ENCODE measurements at regions not wholly inside any gene's neighbourhood (a gene's known extent, or its start where the extent isn't known, plus 50 kb on each side); places are given as distances from the start of the nearest gene placed in this dataset.

DNA sequence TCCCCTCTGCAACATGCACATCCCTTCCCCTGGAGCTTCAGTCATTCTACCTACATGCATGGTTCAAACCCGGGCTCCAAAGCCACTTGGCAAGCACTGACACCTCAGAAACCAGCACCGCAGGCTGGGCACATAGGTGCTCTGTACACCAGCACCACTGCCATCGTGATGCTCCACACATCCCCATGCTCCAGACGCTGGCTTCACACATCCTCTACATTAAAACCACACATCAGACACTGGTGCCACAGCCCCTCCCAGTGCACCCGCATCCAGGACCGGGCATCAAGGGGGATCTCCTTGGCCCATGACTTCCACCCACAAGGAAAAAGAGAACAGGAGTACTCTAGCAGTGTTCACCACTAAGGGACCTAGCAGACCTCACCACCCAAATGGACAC is 787.7 kb downstream of the CDH18 start:
- TF ChIP-seq, protein P1, sequence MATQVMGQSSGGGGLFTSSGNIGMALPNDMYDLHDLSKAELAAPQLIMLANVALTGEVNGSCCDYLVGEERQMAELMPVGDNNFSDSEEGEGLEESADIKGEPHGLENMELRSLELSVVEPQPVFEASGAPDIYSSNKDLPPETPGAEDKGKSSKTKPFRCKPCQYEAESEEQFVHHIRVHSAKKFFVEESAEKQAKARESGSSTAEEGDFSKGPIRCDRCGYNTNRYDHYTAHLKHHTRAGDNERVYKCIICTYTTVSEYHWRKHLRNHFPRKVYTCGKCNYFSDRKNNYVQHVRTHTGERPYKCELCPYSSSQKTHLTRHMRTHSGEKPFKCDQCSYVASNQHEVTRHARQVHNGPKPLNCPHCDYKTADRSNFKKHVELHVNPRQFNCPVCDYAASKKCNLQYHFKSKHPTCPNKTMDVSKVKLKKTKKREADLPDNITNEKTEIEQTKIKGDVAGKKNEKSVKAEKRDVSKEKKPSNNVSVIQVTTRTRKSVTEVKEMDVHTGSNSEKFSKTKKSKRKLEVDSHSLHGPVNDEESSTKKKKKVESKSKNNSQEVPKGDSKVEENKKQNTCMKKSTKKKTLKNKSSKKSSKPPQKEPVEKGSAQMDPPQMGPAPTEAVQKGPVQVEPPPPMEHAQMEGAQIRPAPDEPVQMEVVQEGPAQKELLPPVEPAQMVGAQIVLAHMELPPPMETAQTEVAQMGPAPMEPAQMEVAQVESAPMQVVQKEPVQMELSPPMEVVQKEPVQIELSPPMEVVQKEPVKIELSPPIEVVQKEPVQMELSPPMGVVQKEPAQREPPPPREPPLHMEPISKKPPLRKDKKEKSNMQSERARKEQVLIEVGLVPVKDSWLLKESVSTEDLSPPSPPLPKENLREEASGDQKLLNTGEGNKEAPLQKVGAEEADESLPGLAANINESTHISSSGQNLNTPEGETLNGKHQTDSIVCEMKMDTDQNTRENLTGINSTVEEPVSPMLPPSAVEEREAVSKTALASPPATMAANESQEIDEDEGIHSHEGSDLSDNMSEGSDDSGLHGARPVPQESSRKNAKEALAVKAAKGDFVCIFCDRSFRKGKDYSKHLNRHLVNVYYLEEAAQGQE (tag by site-specific recombination; IDR thresholded peaks at IDR 0.05): no peak
- TF ChIP-seq, protein P2, sequence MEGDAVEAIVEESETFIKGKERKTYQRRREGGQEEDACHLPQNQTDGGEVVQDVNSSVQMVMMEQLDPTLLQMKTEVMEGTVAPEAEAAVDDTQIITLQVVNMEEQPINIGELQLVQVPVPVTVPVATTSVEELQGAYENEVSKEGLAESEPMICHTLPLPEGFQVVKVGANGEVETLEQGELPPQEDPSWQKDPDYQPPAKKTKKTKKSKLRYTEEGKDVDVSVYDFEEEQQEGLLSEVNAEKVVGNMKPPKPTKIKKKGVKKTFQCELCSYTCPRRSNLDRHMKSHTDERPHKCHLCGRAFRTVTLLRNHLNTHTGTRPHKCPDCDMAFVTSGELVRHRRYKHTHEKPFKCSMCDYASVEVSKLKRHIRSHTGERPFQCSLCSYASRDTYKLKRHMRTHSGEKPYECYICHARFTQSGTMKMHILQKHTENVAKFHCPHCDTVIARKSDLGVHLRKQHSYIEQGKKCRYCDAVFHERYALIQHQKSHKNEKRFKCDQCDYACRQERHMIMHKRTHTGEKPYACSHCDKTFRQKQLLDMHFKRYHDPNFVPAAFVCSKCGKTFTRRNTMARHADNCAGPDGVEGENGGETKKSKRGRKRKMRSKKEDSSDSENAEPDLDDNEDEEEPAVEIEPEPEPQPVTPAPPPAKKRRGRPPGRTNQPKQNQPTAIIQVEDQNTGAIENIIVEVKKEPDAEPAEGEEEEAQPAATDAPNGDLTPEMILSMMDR (tag by site-specific recombination; IDR thresholded peaks at IDR 0.05): no peak
- TF ChIP-seq ZBTB8A (tag by site-specific recombination; IDR thresholded peaks at IDR 0.05): no peak
- TF ChIP-seq ZNF558 (tag by site-specific recombination; IDR thresholded peaks at IDR 0.05): no peak
- no peak for TF ChIP-seq ZNF302 (tag by site-specific recombination; IDR thresholded peaks at IDR 0.05; ENCODE audit: low read depth)
- no peak for TF ChIP-seq ZNF292 (tag by site-specific recombination; IDR thresholded peaks at IDR 0.05; ENCODE audit: borderline replicate concordance, low read depth)
- TF ChIP-seq, protein P3, sequence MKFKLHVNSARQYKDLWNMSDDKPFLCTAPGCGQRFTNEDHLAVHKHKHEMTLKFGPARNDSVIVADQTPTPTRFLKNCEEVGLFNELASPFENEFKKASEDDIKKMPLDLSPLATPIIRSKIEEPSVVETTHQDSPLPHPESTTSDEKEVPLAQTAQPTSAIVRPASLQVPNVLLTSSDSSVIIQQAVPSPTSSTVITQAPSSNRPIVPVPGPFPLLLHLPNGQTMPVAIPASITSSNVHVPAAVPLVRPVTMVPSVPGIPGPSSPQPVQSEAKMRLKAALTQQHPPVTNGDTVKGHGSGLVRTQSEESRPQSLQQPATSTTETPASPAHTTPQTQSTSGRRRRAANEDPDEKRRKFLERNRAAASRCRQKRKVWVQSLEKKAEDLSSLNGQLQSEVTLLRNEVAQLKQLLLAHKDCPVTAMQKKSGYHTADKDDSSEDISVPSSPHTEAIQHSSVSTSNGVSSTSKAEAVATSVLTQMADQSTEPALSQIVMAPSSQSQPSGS (tag by site-specific recombination; IDR thresholded peaks at IDR 0.05; ENCODE audit: low read depth): no peak
- TF ChIP-seq, protein P4, sequence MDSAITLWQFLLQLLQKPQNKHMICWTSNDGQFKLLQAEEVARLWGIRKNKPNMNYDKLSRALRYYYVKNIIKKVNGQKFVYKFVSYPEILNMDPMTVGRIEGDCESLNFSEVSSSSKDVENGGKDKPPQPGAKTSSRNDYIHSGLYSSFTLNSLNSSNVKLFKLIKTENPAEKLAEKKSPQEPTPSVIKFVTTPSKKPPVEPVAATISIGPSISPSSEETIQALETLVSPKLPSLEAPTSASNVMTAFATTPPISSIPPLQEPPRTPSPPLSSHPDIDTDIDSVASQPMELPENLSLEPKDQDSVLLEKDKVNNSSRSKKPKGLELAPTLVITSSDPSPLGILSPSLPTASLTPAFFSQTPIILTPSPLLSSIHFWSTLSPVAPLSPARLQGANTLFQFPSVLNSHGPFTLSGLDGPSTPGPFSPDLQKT (IDR thresholded peaks at IDR 0.05; ENCODE audit: borderline replicate concordance, low read depth, low read length): no peak
- no peak for TF ChIP-seq ZBTB17 (tag by site-specific recombination; IDR thresholded peaks at IDR 0.05)
- TF ChIP-seq, protein P5, sequence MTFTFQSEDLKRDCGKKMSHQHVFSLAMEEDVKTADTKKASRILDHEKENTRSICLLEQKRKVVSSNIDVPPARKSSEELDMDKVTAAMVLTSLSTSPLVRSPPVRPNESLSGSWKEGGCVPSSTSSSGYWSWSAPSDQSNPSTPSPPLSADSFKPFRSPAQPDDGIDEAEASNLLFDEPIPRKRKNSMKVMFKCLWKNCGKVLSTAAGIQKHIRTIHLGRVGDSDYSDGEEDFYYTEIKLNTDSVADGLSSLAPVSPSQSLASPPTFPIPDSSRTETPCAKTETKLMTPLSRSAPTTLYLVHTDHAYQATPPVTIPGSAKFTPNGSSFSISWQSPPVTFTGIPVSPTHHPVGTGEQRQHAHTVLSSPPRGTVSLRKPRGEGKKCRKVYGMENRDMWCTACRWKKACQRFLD (tag by site-specific recombination; IDR thresholded peaks at IDR 0.05): no peak

Measured in HEK293 (cell line).